ENCODE measurements at regions not wholly inside any gene's neighbourhood (a gene's known extent, or its start where the extent isn't known, plus 50 kb on each side); places are given as distances from the start of the nearest gene placed in this dataset.

GRCh38 chr9:108012886-108013665, 523.5 kb upstream of the KLF4 start:
- DNase-seq = no peak

GRCh38 chr9:108012405-108012804, 522.8 kb upstream of the KLF4 start:
- DNase-seq = no peak

DNA sequence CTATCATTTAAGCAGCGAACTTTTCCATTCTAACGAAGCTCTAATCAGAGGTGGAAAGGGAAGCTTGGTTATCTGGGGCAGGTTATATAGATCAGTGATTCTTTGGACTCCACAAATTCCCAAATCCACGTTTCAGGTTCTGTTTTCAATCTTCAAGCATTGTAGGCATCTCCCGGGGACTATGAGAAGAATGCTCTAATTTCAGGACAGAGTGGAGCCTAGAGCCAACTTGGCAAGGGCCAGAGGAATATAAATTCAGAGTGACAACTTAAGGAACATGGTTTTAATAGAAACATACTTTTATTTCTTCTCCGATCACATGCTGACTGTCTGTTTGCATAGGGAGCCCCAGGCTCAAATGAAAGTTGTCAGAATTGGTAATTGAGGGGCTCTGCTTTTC, 514.0 kb upstream of the KLF4 start:
- no peak for DNase-seq

GRCh38 chr9:108002371-108002956, 512.9 kb upstream of the KLF4 start:
- DNase-seq = no peak

DNA sequence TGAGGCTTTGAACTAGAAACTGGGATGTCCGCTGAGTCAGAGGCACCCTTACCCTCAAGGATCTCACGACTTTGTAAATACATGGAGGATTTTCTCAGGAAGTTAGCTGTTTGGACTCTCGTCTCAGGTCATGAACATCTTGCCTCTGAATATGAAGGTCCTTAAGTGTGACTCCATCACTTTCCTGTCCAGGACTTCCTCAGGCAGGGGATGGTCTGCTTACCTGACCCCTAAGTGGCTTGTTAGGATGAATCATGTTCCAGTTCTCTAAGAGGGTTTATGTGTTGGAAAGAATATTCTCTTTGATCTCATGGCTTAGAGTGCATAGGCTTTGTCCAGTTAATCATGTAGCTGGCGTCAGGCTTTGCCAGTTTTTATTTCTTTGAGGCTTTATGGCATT, 511.7 kb upstream of the KLF4 start:
- no peak for DNase-seq

- no peak for DNase-seq
These were observed 510.3 kb upstream of the KLF4 start for GRCh38 chr9:107999890-108000289.

GRCh38 chr9:107999011-107999410, 509.4 kb upstream of the KLF4 start:
- DNase-seq = no peak

DNA sequence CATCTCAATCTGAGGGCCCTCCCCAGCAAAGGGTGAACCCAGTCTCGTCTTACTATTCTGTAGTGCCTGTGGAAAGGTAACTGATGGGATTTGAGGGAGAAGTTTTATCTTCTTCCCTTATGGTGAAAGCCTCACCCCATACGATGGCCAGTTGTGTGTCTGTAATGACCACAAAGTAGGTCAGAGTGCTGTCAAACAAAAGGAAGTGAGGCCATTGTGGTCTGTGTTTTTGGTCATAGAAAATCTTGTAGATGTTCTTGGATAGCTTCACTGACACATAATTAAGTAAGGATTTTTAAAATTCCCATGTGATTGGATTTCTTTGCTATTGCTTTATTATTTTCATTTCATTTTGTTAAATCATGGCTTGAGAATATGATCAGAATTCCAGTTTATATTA, 505.1 kb upstream of the KLF4 start:
- DNase-seq = no peak

DNA sequence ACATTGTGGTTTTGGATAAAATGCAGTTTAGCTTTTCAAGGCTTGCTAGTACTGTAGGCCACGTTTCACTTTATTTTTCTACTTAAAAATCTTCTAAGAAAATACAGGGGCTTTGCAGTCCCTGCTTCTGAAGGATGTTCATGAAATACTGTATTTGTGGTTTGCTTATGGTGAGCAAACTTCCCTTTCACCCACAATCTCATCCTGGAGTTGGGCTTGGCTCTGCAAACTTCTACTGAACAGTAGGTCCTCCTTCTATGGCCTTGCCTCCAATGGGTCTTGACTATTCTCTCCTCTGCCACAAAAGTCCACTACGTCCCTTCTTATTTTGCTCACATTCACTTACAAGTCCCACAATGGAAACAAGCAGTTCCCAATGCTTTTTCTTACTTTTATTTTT, 502.7 kb upstream of the KLF4 start:
- no peak for DNase-seq

- DNase-seq = no peak
These were observed 502.0 kb upstream of the KLF4 start for GRCh38 chr9:107991581-107991980.

DNA sequence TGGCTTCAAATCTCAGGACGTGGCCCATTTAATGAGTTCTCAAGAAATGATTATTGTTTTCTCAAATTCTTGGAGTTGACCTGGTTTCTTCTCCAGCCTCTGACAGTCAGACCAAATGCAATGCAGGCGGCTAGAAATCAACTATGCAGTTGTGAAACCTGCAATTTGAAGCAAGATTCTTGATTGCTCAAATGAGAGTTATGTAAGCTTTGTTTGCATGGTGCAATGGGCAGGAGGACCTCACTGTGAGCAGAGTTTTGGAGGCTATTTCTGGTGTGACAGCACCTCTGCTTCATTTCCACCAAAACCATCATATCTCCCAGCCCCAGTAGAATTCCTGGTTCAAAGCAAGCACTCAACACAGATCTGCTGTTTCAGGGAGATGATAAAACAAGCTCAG, 500.0 kb upstream of the KLF4 start:
- no peak for DNase-seq

DNA sequence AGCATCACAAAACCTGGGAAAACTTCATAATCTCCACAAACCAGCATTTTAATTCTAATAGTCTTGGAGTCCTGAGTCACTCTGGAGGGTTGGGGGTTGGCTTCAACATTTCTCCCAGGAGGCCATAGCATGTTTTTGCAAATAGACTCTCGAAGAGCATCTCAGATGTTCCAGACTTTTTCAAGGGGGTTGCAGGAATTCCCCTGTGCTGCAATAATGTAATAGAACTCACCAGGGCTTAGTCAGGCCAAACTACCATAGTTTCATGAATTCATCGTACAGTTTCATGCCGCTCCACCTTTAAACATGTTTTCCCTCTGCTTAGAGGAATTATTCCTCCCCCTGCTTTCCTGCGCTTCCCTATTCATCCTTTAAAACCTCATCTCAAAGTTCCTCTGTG, 499.5 kb upstream of the KLF4 start:
- DNase-seq = no peak

DNA sequence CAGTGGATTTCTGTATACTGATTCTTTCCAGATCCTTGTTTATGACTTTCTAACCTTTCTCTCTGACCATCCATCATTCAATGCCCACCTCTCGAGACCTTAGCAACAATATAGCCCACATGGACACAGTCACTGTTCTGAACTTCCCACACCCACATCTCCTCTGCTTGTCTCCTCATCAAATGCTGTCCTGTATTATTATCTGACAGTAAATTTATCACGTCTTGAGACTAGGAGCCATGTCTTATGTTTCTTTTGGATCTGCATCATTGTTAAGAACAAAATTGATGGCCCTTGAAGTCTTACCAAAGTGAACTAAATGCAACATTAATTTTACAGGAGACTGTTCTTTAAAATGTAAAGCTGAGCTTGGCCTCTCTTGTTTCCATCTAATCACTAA, 495.4 kb upstream of the KLF4 start:
- no peak for DNase-seq

- DNase-seq = no peak
These were observed 494.2 kb upstream of the KLF4 start for GRCh38 chr9:107983762-107984161.

DNA sequence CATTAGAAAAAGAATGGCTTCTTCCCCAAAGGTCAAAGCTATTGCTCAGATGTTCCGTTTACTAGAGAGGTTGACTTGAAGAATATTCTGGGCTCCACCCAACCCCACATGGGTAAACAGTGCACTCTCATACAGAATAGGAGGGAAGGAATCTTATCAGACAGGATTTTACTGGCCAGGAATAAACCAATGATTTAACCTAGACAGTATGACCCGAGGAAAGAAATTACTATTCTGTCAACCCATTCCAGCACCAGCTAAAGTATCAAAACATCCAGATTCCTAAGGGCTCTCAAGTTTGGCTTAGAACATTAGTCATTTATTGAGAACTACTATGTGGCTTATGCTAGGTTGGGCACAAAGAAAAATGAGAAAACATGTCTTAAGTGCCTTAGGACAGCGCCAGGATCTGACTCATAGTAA, 493.6 kb upstream of the KLF4 start:
- no peak for DNase-seq

- no peak for DNase-seq
These were observed 493.2 kb upstream of the KLF4 start for GRCh38 chr9:107982745-107983144.

DNA sequence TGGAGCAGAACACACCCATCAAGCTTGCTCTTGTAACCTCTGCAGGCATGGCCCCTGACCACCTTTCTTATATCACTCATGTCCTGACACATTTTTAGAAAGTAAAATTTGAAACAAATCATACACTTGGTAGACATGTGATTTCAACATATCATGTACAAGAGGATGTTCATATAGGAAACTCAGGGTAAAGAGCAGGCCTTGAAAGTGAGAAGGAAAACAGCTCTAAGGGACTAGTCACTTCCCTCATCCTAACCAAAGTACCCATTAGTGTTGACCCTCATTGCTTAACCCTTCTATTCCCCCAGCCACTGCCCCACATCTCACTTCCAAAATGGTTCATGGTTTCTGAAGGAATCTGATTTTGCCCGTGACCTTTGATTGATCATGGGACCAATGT, 492.4 kb upstream of the KLF4 start:
- no peak for DNase-seq

DNA sequence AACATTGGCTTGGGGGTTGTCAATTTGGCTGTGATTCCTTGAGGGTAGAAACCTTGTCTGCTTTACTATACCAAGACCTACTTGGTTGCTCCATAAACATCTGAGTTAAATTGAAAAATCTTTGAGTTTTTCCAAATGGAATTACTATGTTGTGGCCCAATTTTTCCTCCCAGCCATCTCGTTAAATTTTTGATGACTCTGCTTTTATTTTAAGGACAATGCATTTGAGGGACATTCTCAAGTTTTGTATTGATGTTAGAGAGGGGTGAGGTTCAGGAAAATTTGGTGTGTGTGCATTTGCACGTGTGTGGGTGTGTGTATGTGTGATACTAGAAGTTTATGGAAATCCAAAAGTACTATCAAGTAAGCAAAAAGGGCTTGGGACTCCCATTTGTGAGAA, 491.4 kb upstream of the KLF4 start:
- DNase-seq = no peak

GRCh38 chr9:107976767-107977166, 487.2 kb upstream of the KLF4 start:
- no peak for DNase-seq

- no peak for DNase-seq
These were observed 485.9 kb upstream of the KLF4 start for GRCh38 chr9:107975426-107976010.

- no peak for DNase-seq
These were observed 483.9 kb upstream of the KLF4 start for GRCh38 chr9:107973451-107973850.

- no peak for DNase-seq
These were observed 482.8 kb upstream of the KLF4 start for GRCh38 chr9:107972346-107972745.

DNA sequence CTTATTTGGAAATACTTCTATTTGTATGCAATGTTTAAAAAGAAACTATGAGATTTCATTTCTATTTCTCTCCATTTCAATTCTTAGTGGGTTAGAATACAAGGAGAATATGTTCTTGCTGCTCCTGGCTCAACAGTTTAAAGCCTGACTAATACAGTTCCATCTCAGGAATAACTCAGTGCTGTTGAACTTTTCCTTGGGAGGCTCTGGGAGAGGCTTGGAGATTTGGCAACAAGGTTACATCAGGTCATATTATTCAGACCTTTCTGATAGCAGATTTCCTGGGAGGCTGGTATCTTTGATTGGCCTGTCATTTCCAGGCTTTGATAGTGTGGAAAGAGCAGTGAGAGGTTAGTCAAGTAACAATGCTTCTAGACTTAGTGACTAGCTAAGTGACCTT, 481.7 kb upstream of the KLF4 start:
- no peak for DNase-seq

DNA sequence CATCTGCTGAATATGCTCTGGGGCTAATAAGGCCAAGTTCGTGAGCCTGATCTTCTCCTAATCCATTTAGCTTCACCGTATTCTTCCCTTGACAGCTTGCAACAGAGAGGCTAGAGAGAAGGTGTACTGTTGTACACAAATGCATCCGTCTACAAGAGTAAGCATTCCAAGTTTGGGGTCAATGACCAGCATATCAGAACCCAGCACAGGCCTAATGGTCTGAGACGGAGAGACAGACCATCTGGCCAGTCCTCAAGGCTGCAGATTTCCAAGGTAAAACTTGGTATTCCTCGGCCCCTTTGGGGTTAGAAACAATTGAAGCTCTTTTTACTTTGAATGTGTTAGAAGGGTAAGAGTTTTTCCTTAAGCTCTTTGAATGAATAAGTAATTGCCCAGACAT, 481.2 kb upstream of the KLF4 start:
- DNase-seq = no peak

GRCh38 chr9:107969727-107970126, 480.2 kb upstream of the KLF4 start:
- no peak for DNase-seq

Measured in activated CD4-positive, alpha-beta T cell treated with anti-CD3 and anti-CD28 coated beads, Interleukin-2, amount 50 U/mL, for 16 hours (primary cell).